CD4-positive, alpha-beta T cell (primary cell): ENCODE measurements at regions not wholly inside any gene's neighbourhood (a gene's known extent, or its start where the extent isn't known, plus 50 kb on each side); places are given as distances from the start of the nearest gene placed in this dataset.

ENCODE experiments used
- ATAC-seq: fragments of 200-7000 bp; cut with Tn5 transposase; one replicate; pipeline ENCODE4 v1.10.0; 2022; ENCODE audit warnings: mild to moderate bottlenecking; ENCODE audit not compliant: poor library complexity
- CTCF ChIA-PET: fragments of 350-600 bp; sonication (Branson Sonifier 250); formaldehyde crosslinking; loops from one replicate; lab custom pipeline; 2021; ENCODE audit warnings: antibody characterized with exemption, inconsistent platforms; lab: Charles Lee
- POLR2A ChIA-PET: fragments of 350-600 bp; sonication (Branson Sonifier 250); formaldehyde crosslinking; loops from one replicate; lab custom pipeline; 2021; ENCODE audit warnings: antibody characterized with exemption, inconsistent platforms; lab: Charles Lee
- DNase-seq, 14 experiments: peaks; one replicate each; pipeline ENCODE4 v3.0.0-alpha.2; 2013 to 2020; ENCODE audit warnings: mixed read lengths in 2 of 14
- H3K27ac ChIP-seq, 2 donors: one replicate each; pipeline versions ENCODE4 v1.5.1 to v1.7.0; 2013; ENCODE audit warnings: low read length in 2 of 2, low read depth in 1 of 2, mild to moderate bottlenecking in 1 of 2
- H3K27me3 ChIP-seq, 2 experiments: 1 replicate in 1 of 2; 2 replicates in 1 of 2; pipeline versions ENCODE4 v1.6.1 to v1.7.0; 2013; ENCODE audit warnings: low read length in 2 of 2, control low read depth in 1 of 2, mild to moderate bottlenecking in 1 of 2, moderate library complexity in 1 of 2; ENCODE audit not compliant: insufficient read depth in 2 of 2, control insufficient read depth in 1 of 2
- H3K36me3 ChIP-seq: one replicate; pipeline ENCODE4 v1.6.1; 2013; ENCODE audit warnings: low read length, control low read depth; ENCODE audit not compliant: insufficient read depth
- H3K4me1 ChIP-seq: one replicate; pipeline ENCODE4 v1.6.1; 2013; ENCODE audit warnings: low read length, control low read depth; ENCODE audit not compliant: insufficient read depth
- H3K4me3 ChIP-seq: one replicate; pipeline ENCODE4 v1.5.1; 2013; ENCODE audit warnings: mild to moderate bottlenecking, low read length, moderate library complexity
- H3K9me3 ChIP-seq, 2 experiments: 1 replicate in 1 of 2; 2 replicates in 1 of 2; pipeline versions ENCODE4 v1.6.1 to v1.7.0; 2013; ENCODE audit warnings: low read length in 2 of 2, mild to moderate bottlenecking in 2 of 2, control low read depth in 1 of 2, moderate library complexity in 1 of 2; ENCODE audit not compliant: control insufficient read depth in 1 of 2, insufficient read depth in 1 of 2
- H3K27ac Mint-ChIP-seq: one replicate; pipeline ENCODE4 v1.8.0; 2020; ENCODE audit warnings: mixed read lengths
- H3K27me3 Mint-ChIP-seq: one replicate; pipeline ENCODE4 v1.8.0; 2021; ENCODE audit warnings: mixed read lengths
- H3K36me3 Mint-ChIP-seq: one replicate; pipeline ENCODE4 v1.8.0; 2021; ENCODE audit warnings: low read depth, mixed read lengths
- H3K4me1 Mint-ChIP-seq: one replicate; pipeline ENCODE4 v1.8.0; 2021; ENCODE audit warnings: low read depth, mixed read lengths
- H3K4me3 Mint-ChIP-seq: one replicate; pipeline ENCODE4 v1.8.0; 2020; ENCODE audit warnings: mild to moderate bottlenecking, mixed read lengths
- H3K9me3 Mint-ChIP-seq: one replicate; pipeline ENCODE4 v1.8.0; 2020; ENCODE audit warnings: mixed read lengths
- intact Hi-C, 2 experiments: fragments of 100-400 bp; cut with DNase I in 1 of 2; cut with micrococcal nuclease in 1 of 2; formaldehyde crosslinking; loops; one replicate each; pipeline versions ENCODE4 v1.15.1 to v1.9.0; 2023 to 2025; cut with DNase I, micrococcal nuclease
- TF ChIP-seq, protein P1 (sequence below): fragments of 200-600 bp; IDR thresholded peaks from one replicate; pipeline ENCODE4 v1.8.0; 2022; ENCODE audit warnings: antibody characterized with exemption, mild to moderate bottlenecking

DNA sequence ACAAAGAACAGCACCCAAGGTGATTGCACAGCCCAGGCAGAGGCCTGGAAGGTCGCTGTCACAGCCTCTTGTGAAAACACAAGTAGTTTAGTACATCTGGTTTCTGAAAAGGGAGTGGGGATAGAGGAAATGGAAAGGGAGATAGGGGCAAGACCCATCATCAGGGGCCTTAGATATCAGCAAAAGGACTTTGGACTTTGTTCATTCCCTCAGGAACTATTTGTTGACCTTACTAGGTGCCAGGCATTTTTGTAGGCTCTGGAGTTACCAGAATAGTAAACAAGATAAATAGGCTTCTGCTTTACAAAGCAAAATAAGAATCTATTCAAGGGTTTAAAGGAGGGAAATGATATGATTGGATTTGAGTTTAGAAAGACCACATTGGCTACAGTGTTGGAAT is 199.4 kb upstream of the CDKN3 start:
- ChIA-PET POLR2A (no interaction called here), CTCF (no interaction called here)
- Mint-ChIP-seq H3K27ac (no peak overlapping the region), H3K36me3 (no peaks in the 10 kb centered on the region), H3K4me1 (no peaks in the 10 kb centered on the region), H3K4me3 (no peak overlapping the region), H3K9me3 (peaks cover 6% of the 10 kb centered on the region), H3K27me3 (peaks cover 6% of the 10 kb centered on the region)
- H3K9me3 ChIP-seq = peaks cover 0 to 5% of the 10 kb centered on the region in 2 experiments
- H3K36me3 ChIP-seq = no peaks in the 10 kb centered on the region
- H3K4me1 ChIP-seq = no peaks in the 10 kb centered on the region
- TF ChIP-seq, protein P1, sequence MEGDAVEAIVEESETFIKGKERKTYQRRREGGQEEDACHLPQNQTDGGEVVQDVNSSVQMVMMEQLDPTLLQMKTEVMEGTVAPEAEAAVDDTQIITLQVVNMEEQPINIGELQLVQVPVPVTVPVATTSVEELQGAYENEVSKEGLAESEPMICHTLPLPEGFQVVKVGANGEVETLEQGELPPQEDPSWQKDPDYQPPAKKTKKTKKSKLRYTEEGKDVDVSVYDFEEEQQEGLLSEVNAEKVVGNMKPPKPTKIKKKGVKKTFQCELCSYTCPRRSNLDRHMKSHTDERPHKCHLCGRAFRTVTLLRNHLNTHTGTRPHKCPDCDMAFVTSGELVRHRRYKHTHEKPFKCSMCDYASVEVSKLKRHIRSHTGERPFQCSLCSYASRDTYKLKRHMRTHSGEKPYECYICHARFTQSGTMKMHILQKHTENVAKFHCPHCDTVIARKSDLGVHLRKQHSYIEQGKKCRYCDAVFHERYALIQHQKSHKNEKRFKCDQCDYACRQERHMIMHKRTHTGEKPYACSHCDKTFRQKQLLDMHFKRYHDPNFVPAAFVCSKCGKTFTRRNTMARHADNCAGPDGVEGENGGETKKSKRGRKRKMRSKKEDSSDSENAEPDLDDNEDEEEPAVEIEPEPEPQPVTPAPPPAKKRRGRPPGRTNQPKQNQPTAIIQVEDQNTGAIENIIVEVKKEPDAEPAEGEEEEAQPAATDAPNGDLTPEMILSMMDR = no peak
- ATAC-seq (no peak), DNase-seq (no peak)
- no peak overlapping the region for H3K4me3 ChIP-seq
- no peaks in the 10 kb centered on the region for H3K27me3 ChIP-seq
- no peak overlapping the region for H3K27ac ChIP-seq
- intact Hi-C loops = no loop called here

DNA sequence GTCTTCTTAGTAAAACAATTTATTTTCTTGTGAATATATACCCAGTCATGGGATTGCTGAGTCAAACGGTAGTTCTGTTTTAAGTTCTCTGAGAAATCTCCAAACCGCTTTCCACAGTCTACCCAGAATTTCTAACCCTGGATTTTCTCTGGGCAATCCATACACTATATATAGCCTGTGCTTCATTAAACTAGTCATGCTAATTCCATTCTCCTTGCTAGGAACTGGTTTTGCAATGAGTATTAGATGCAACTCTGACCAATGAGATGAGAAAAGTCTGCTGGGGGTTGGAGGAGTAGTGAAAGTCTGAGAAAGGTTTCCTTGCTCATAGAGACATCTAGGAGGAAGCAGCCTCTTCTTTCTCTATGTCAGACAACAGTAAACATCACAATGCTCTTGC is 196.1 kb upstream of the CDKN3 start:
- no peaks in the 10 kb centered on the region for H3K36me3 ChIP-seq
- peaks cover 6% of the 10 kb centered on the region for H3K9me3 Mint-ChIP-seq
- no peak overlapping the region for H3K27ac Mint-ChIP-seq
- no peaks in the 10 kb centered on the region for H3K36me3 Mint-ChIP-seq
- H3K4me1 ChIP-seq = no peaks in the 10 kb centered on the region
- peaks cover 11% of the 10 kb centered on the region for H3K27me3 Mint-ChIP-seq
- ChIA-PET CTCF (no interaction called here), POLR2A (no interaction called here)
- H3K27me3 ChIP-seq = no peaks in the 10 kb centered on the region
- no peak overlapping the region for H3K4me3 Mint-ChIP-seq
- TF ChIP-seq, protein P1 = no peak
- peaks cover 0 to 7% of the 10 kb centered on the region in 2 experiments for H3K9me3 ChIP-seq
- ATAC-seq (no peak), DNase-seq (no peak)
- no peaks in the 10 kb centered on the region for H3K4me1 Mint-ChIP-seq
- H3K27ac ChIP-seq = no peak overlapping the region
- intact Hi-C loops = no loop called here
- H3K4me3 ChIP-seq = no peak overlapping the region

DNA sequence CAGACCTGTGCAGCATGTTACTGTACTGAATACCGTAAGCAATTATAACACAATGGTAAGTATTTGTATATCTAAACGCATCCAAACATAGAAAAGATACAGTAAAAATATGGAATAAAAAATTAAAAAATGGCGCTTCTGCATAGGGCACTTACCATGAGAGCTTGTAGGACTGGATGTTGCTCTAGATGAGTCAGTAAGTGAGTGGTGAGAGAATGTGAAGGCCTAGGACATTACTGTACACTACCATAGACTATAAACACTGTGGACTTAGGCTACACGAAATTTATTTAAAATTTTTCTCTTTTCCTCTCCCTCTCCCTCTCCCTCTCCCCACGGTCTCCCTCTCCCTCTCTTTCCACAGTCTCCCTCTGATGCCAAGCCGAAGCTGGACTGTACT is 194.5 kb upstream of the CDKN3 start:
- no peaks in the 10 kb centered on the region for H3K36me3 ChIP-seq
- DNase-seq = no peak
- H3K9me3 Mint-ChIP-seq = peaks cover 6% of the 10 kb centered on the region
- peaks cover 0 to 2% of the 10 kb centered on the region in 2 experiments for H3K27me3 ChIP-seq
- no peak for ATAC-seq
- H3K27ac ChIP-seq = no peak overlapping the region
- H3K36me3 Mint-ChIP-seq = no peaks in the 10 kb centered on the region
- no peak overlapping the region for H3K4me3 ChIP-seq
- CTCF ChIA-PET = no interaction called here
- TF ChIP-seq, protein P1 = no peak
- H3K4me3 Mint-ChIP-seq = no peak overlapping the region
- POLR2A ChIA-PET = no interaction called here
- H3K4me1 ChIP-seq = no peaks in the 10 kb centered on the region
- intact Hi-C loops = no loop called here
- H3K4me1 Mint-ChIP-seq = no peaks in the 10 kb centered on the region
- H3K27me3 Mint-ChIP-seq = peaks cover 13% of the 10 kb centered on the region
- peaks cover 0 to 7% of the 10 kb centered on the region in 2 experiments for H3K9me3 ChIP-seq
- H3K27ac Mint-ChIP-seq = no peak overlapping the region
